GM19238 (cell line): ENCODE measurements at regions not wholly inside any gene's neighbourhood (a gene's known extent, or its start where the extent isn't known, plus 50 kb on each side); places are given as distances from the start of the nearest gene placed in this dataset.
"Not testable (repeated sequence)": the region's sequence is repeated elsewhere in the genome, so short reads cannot be mapped to it uniquely, and the experiment has no call there.

Experiments
- DNase-seq: peaks from one replicate; pipeline ENCODE4 v3.0.0; 2011; ENCODE audit warnings: low spot score; ENCODE audit not compliant: insufficient read length

DNA sequence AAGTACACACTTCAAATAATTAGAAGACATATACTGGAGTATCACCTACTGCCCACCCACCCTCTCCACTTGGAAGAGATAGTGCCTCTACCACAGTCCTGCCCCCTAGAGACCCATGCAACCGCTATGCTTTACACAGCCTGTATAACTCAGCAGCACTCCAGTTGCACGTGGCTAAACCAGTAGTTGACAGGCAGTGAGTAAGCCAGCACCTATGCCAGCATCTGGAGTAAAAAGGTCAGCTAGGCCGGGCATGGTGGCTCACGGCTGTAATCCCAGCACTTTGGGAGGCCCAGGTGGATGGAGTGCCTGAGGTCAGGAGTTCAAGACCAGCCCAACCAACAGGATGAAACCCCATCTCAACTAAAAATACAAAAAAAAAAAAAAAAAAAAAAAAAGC, 356.4 kb downstream of the NR2F1-AS1 start:
- no peak for DNase-seq

- no peak for DNase-seq
Observed at GRCh38 chr5:93221773-93222172, 359.2 kb downstream of the NR2F1-AS1 start.

DNA sequence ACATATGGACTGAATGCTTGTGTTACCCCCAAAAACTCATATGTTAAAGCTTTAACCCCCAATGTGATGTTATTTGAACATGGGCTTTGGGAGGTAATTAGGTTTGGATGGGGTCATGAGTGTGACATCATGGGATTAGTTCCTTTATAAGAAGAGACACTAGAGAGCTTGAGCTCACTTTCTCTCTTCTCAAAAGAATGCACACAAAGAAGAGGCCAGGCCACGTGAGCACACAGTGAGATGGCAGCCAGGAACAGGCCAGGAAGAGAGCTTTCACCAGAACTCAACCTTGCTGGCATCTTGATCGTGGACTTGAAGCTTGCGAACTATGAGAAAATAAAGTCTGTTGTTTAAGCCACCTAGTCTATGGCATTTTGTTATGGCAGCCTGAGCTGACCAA, 360.6 kb downstream of the NR2F1-AS1 start:
- DNase-seq: no peak

DNA sequence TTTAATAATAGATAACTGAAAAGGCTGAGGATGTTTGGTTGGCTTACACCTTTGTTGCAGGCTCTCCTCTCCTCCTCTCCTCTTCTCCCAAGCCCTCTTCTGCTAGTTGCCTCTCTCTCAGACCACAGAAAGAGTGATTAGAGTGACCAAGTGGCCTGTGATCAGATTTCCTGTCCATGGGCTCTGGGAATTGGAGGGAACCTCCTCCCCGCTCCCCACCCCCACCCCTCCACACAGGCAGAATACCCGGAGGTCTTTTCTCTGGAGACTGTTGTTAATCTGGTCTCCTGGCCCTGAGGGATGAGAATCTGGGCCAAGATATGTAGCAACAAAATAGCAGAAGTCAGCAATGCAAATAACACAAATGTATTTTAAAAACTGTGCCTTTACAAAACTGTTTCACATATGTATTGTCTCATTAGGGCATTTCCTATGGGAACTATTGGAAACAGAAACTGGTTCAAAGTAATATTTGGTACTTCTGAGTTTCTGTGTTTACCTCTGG, 361.3 kb downstream of the NR2F1-AS1 start:
- no peak for DNase-seq

DNA sequence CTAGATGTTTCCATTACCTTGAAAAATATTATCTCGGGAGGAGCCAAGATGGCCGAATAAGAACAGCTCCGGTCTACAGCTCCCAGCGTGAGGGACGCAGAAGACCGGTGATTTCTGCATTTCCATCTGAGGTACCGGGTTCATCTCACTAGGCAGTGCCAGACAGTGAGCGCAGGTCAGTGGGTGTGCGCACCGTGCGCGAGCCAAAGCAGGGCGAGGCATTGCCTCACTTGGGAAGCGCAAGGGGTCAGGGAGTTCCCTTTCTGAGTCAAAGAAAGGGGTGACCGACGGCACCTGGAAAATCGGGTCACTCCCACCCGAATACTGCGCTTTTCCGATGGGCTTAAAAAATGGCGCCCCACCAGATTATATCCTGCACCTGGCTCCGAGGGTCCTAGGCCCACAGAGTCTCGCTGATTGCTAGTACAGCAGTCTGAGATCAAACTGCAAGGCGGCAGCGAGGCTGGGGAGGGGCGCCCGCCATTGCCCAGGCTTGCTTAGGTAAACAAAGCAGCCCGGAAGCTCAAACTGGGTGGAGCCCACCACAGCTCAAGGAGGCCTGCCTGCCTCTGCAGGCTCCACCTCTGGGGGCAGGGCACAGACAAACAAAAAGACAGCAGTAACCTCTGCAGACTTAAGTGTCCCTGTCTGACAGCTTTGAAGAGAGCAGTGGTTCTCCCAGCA, 367.8 kb downstream of the NR2F1-AS1 start:
- not testable (repeated sequence) for DNase-seq

DNA sequence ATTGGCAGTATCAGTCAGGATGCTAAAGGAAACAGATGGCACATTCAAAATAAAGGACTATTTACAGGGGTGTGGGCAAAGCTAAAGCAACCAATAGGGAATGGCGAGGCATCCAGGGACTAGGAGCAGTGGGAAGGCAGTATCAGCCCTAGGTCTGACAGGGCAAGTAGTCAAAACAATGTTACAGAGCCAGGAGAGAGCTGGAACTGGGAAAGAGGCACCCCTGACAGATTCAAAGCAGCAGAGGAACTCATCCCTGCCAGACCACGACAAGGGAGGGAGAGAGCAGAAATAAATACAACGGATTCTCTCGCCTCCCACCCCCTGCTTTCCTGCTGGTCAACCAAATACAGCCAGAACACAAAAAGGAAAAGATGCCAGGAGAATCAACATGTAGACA, 371.5 kb downstream of the NR2F1-AS1 start:
- no peak for DNase-seq

DNA sequence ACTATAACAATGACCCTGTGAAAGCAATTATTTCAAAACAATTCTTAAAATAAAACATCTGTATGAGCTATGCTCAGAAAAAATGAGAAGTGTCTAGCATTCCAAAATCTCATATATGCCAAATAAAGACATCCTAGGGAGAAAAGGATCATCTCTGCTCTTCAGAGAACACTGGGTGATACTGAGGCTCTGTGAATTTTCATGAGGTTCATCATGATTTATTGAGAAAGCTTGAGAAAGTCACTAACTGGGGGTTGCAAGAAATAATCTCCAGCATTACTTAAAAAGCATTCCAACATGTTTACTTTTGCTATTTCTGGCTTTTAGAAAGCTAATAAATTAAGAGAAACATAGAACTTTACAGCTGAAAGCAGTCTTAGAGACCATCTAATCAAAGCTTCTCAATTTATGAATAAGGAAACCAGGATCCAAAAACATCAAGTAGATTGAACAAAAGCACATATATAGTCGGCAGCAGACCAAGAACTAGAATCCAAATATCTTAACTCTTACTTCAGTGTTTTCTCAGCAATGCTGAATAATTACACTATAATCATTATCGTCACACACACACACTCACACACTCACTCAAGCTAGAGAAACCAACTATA, 372.8 kb downstream of the NR2F1-AS1 start:
- DNase-seq: no peak

DNA sequence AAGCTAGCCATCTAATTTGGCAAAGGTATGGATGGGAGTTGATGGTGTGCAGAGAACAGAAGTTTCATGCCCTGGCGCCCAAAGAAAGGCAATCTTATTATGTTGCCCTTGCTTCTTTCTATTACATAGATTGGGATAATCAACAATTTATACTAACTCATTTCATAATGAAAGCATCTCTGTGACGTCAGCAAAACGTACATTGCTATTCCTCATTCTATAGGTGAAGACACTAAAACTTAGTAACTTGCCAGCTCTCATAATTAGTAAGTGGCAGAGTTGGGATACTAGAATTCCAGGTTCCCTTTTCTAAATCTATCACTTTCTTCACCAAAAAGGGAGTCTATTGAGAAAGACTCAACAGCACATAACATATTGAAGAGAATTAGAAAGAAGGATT, 374.8 kb downstream of the NR2F1-AS1 start:
- no peak for DNase-seq

DNA sequence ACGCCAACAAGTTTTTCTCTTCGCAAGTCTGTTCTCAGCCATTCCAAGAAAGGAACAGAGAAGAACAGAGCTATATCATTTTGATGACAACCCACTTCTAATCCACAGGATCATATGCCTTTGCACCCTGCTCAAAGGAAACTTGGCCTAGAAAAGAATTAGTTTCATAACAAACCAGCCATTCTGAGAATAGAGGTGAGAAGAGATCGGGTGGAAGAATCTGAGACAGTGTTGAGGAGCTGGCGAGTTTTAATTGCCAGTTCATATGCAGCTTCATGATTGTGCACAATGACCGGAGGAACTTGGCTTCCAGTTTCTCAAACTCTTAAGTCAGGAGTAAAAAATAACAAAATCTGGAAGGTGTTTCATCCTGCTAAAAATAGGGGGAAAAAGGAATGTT, 380.0 kb downstream of the NR2F1-AS1 start:
- no peak for DNase-seq

DNA sequence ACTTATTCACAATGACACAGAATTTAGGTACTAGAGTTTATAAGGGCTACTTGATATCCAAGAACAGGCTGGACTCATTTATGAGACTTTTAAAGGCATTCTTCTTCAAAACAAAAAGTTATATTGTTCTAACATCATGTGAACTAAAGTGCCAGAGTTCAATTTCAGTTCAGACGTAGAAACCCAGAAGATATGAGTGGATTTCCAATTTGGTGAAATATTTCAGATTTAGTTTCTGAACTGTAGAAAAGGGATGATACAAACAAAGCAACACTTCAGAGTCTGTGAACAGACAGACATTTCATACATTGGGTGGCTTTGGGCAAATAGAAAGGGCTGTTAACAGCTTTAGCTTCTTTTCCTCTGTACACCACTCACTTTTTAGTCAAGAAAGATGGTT, 384.0 kb downstream of the NR2F1-AS1 start:
- no peak for DNase-seq

- no peak for DNase-seq
Observed at GRCh38 chr5:93193431-93194347, 387.3 kb downstream of the NR2F1-AS1 start.

DNA sequence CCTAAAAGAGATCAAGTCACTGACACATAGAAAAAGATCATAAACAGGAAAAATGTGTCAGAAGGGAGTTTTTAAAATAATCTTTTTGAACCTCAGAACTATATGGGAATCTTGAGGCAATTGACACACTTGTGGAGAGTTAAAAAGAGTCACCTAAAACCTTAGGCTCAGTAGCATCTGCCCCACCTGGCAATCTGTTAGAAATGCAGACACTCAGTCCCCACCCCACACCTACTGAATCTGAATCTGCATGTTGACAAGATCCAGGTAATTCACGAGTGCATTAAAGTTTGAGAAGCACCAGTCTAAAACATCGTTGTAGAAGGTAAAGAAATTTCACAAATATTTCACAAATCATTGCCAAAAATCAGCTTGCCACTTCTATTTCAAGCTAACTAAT, 388.3 kb downstream of the NR2F1-AS1 start:
- DNase-seq: no peak

GRCh38 chr5:93192087-93192486, 388.9 kb downstream of the NR2F1-AS1 start:
- no peak for DNase-seq

- no peak for DNase-seq
Observed at GRCh38 chr5:93191035-93191817, 389.8 kb downstream of the NR2F1-AS1 start.

DNA sequence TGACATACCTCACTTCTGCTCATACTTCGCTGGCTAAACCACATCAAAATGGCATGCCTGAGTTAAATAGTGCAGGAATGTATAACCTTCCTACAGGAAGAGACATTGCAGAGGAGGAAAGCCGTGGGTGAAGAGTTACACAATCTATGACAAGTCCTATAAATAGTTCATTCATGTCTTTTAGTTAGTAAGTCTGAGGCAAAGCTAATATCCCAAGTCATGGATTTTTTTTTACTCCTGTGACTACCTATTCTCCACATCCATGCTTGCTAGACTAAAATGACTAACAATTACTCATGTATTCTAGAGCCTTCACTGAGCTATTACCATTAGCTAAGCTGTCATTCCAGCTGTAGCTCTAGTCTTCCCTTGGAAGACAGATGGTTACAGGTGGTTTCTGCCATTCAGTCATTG, 391.3 kb downstream of the NR2F1-AS1 start:
- no peak for DNase-seq

- DNase-seq: no peak
Observed at GRCh38 chr5:93188876-93189485, 392.0 kb downstream of the NR2F1-AS1 start.

DNA sequence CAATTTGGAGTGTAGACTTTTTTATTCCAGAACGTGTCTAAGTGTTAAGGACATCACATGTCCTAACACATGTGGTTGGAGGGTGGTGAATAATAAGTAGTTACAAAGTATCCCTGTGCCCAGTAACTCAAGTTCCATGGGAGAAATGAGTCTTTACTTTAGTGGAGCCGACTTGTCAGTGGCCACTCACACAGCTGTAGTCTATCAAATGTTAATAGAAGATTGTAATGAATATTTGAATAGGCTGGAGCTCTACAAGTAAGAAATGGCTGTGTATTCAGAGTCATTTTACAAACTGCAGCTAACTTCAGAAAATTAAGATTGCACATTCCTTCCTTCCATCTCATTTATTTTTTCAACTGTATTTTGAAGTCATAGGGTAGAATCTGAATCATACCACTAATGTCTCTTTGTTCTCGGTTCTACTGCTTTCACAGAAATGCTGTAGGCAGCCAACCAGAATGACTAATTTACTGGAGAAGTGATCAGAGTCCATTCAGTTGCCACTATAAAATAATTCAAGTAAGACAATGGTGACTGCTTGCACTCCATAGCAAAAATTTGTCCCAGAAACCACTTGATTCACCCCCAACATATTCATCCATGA, 394.8 kb downstream of the NR2F1-AS1 start:
- DNase-seq: no peak

DNA sequence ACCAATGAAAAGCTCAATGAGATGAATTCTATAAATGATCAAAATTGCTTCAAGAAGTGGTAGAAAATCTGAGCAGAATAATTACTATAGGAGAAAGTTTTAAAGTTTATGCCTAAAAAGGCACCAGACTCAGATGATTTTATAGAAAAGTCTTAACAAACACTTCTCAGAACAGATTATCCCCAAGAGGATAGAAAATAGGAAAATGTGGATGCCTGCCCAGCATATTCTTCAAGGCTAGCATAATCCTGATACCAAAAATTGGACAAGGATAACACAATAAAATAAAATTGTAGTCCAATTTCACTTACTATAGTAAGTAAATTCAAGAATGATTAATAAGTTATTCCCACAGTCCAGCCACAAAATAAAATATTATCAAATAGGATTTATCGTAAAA, 397.0 kb downstream of the NR2F1-AS1 start:
- DNase-seq: no peak

- no peak for DNase-seq
Observed at GRCh38 chr5:93179466-93179865, 401.6 kb downstream of the NR2F1-AS1 start.

DNA sequence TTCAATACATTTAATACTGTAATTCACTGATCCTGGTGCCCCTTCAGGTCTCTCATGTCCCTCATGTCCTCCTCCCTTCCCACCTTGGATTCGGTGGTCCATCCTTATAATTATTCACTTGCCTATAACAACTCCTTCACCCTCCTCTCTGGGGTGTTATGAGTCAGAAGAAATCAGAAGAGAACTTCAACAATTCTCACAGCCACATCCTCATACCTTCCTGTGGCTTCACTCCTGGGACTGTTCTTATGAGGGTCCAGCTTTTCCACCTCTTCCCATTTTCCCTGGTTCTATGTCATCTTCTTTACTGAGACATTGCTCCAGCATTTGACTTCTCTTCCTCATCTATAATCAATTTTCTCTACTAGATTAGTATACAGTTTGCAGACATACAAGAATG, 406.1 kb downstream of the NR2F1-AS1 start:
- DNase-seq: no peak
